ENCODE measurements at regions not wholly inside any gene's neighbourhood (a gene's known extent, or its start where the extent isn't known, plus 50 kb on each side); places are given as distances from the start of the nearest gene placed in this dataset.

- H3K9me3 ChIP-seq (ENCODE audit: insufficient read depth, low read depth, low read length), result no peaks in the 10 kb centered on the region
- no peak overlapping the region for H3K14ac ChIP-seq (ENCODE audit: low read length)
- no peak overlapping the region for H4K8ac ChIP-seq (ENCODE audit: low read depth, low read length)
- H3K36me3 ChIP-seq (ENCODE audit: control insufficient read depth in 1 of 2, insufficient read depth in 2 of 2, low read length in 2 of 2), result no peaks in the 10 kb centered on the region
- peak overlapping the region; percentile 28 for H3K27ac ChIP-seq (ENCODE audit: low read depth, low read length)
- H3K18ac ChIP-seq (ENCODE audit: low read length), result no peak overlapping the region
- peaks cover 6 to 11% of the 10 kb centered on the region in 2 experiments for H3K4me1 ChIP-seq (ENCODE audit: control insufficient read depth in 1 of 2, insufficient read depth in 2 of 2, low read length in 2 of 2)
- no peaks in the 10 kb centered on the region for H3K79me2 ChIP-seq (ENCODE audit: control insufficient read depth, insufficient read depth, low read length, poor library complexity)
- no peak overlapping the region for H2BK120ac ChIP-seq (ENCODE audit: insufficient read depth, low read length, poor library complexity)
- H3K4ac ChIP-seq (ENCODE audit: low read depth, low read length), result no peak overlapping the region
- H3K4me3 ChIP-seq (ENCODE audit: low read depth, low read length), result no peak overlapping the region
- no peak overlapping the region for H4K12ac ChIP-seq (ENCODE audit: low read depth, low read length)
- no peak overlapping the region for H2BK5ac ChIP-seq (ENCODE audit: low read depth, low read length, poor library complexity)
- no peak overlapping the region for H2AFZ ChIP-seq (ENCODE audit: insufficient read depth, low read length, poor library complexity)
- no peak overlapping the region for H4K91ac ChIP-seq (ENCODE audit: low read depth, low read length)
- peak overlapping the region; percentile 45 for H2BK12ac ChIP-seq (ENCODE audit: low read length)
- H3K4me2 ChIP-seq (ENCODE audit: low read length), result no peak overlapping the region
- no peak overlapping the region for H2AK5ac ChIP-seq (ENCODE audit: low read length)
- no peaks in the 10 kb centered on the region for H3K27me3 ChIP-seq (ENCODE audit: insufficient read depth, low read length)
- no CpG with 5 or more reads among the region's 6 CpGs for WGBS (ENCODE audit: extremely low coverage, insufficient coverage, insufficient read length)
- H3K79me1 ChIP-seq (ENCODE audit: low read length), result peaks cover 10% of the 10 kb centered on the region
- peak; percentile 40 to 76 for DNase-seq
- no peak overlapping the region for H3K23ac ChIP-seq (ENCODE audit: low read length)
- H3K9ac ChIP-seq (ENCODE audit: low read length), result no peak overlapping the region
Observed at GRCh38 chr10:44703241-44704155, 207.6 kb upstream of the TMEM72 start.

- WGBS (ENCODE audit: extremely low coverage, insufficient coverage, insufficient read length), result no CpG with 5 or more reads among the region's 1 CpG
- H3K79me2 ChIP-seq (ENCODE audit: control insufficient read depth, insufficient read depth, low read length, poor library complexity), result no peaks in the 10 kb centered on the region
- no peak overlapping the region for H2BK5ac ChIP-seq (ENCODE audit: low read depth, low read length, poor library complexity)
- peaks cover 10% of the 10 kb centered on the region for H3K79me1 ChIP-seq (ENCODE audit: low read length)
- H2AK5ac ChIP-seq (ENCODE audit: low read length), result no peak overlapping the region
- H3K18ac ChIP-seq (ENCODE audit: low read length), result no peak overlapping the region
- no peak overlapping the region for H3K4ac ChIP-seq (ENCODE audit: low read depth, low read length)
- no peak overlapping the region for H4K8ac ChIP-seq (ENCODE audit: low read depth, low read length)
- DNase-seq, result no peak
- no peak overlapping the region for H2BK120ac ChIP-seq (ENCODE audit: insufficient read depth, low read length, poor library complexity)
- H3K23ac ChIP-seq (ENCODE audit: low read length), result no peak overlapping the region
- H3K4me2 ChIP-seq (ENCODE audit: low read length), result no peak overlapping the region
- H4K91ac ChIP-seq (ENCODE audit: low read depth, low read length), result no peak overlapping the region
- H3K4me1 ChIP-seq (ENCODE audit: control insufficient read depth in 1 of 2, insufficient read depth in 2 of 2, low read length in 2 of 2), result peaks cover 6 to 11% of the 10 kb centered on the region in 2 experiments
- no peak overlapping the region for H2AFZ ChIP-seq (ENCODE audit: insufficient read depth, low read length, poor library complexity)
- no peak overlapping the region for H3K9ac ChIP-seq (ENCODE audit: low read length)
- H3K14ac ChIP-seq (ENCODE audit: low read length), result no peak overlapping the region
- no peaks in the 10 kb centered on the region for H3K9me3 ChIP-seq (ENCODE audit: insufficient read depth, low read depth, low read length)
- no peak overlapping the region for H4K12ac ChIP-seq (ENCODE audit: low read depth, low read length)
- no peaks in the 10 kb centered on the region for H3K36me3 ChIP-seq (ENCODE audit: control insufficient read depth in 1 of 2, insufficient read depth in 2 of 2, low read length in 2 of 2)
- H3K4me3 ChIP-seq (ENCODE audit: low read depth, low read length), result no peak overlapping the region
- H3K27ac ChIP-seq (ENCODE audit: low read depth, low read length), result no peak overlapping the region
- H2BK12ac ChIP-seq (ENCODE audit: low read length), result peak overlapping the region; percentile 52
- H3K27me3 ChIP-seq (ENCODE audit: insufficient read depth, low read length), result no peaks in the 10 kb centered on the region
Observed at GRCh38 chr10:44704616-44705015, 206.5 kb upstream of the TMEM72 start.

- Histone ChIP-seq H3K18ac (ENCODE audit: low read length) (no peak overlapping the region), H3K4me1 (ENCODE audit: control insufficient read depth in 1 of 2, insufficient read depth in 2 of 2, low read length in 2 of 2) (peaks cover 6 to 11% of the 10 kb centered on the region in 2 experiments), H2BK5ac (ENCODE audit: low read depth, low read length, poor library complexity) (no peak overlapping the region), H3K14ac (ENCODE audit: low read length) (no peak overlapping the region), H3K9ac (ENCODE audit: low read length) (no peak overlapping the region), H2AFZ (ENCODE audit: insufficient read depth, low read length, poor library complexity) (no peak overlapping the region), H3K4me3 (ENCODE audit: low read depth, low read length) (no peak overlapping the region), H2BK120ac (ENCODE audit: insufficient read depth, low read length, poor library complexity) (no peak overlapping the region), H4K12ac (ENCODE audit: low read depth, low read length) (no peak overlapping the region), H3K79me2 (ENCODE audit: control insufficient read depth, insufficient read depth, low read length, poor library complexity) (no peaks in the 10 kb centered on the region), H3K4ac (ENCODE audit: low read depth, low read length) (no peak overlapping the region), H3K23ac (ENCODE audit: low read length) (no peak overlapping the region), H2BK12ac (ENCODE audit: low read length) (peak overlapping the region; percentile 16), H3K36me3 (ENCODE audit: control insufficient read depth in 1 of 2, insufficient read depth in 2 of 2, low read length in 2 of 2) (no peaks in the 10 kb centered on the region), H3K4me2 (ENCODE audit: low read length) (no peak overlapping the region), H4K8ac (ENCODE audit: low read depth, low read length) (no peak overlapping the region), H3K27me3 (ENCODE audit: insufficient read depth, low read length) (no peaks in the 10 kb centered on the region), H4K91ac (ENCODE audit: low read depth, low read length) (peak overlapping the region; percentile 23), H3K27ac (ENCODE audit: low read depth, low read length) (no peak overlapping the region), H3K79me1 (ENCODE audit: low read length) (peaks cover 10% of the 10 kb centered on the region), H3K9me3 (ENCODE audit: insufficient read depth, low read depth, low read length) (no peaks in the 10 kb centered on the region), H2AK5ac (ENCODE audit: low read length) (no peak overlapping the region)
- peak; percentile 25 to 55 for DNase-seq
Observed at GRCh38 chr10:44706745-44707144, 204.4 kb upstream of the TMEM72 start.

- Histone ChIP-seq H4K91ac (ENCODE audit: low read depth, low read length) (no peak overlapping the region), H3K36me3 (ENCODE audit: control insufficient read depth in 1 of 2, insufficient read depth in 2 of 2, low read length in 2 of 2) (no peaks in the 10 kb centered on the region), H2AFZ (ENCODE audit: insufficient read depth, low read length, poor library complexity) (no peak overlapping the region), H3K9me3 (ENCODE audit: insufficient read depth, low read depth, low read length) (no peaks in the 10 kb centered on the region), H3K79me2 (ENCODE audit: control insufficient read depth, insufficient read depth, low read length, poor library complexity) (no peaks in the 10 kb centered on the region), H3K4me2 (ENCODE audit: low read length) (no peak overlapping the region), H3K23ac (ENCODE audit: low read length) (no peak overlapping the region), H3K9ac (ENCODE audit: low read length) (no peak overlapping the region), H3K4ac (ENCODE audit: low read depth, low read length) (no peak overlapping the region), H3K14ac (ENCODE audit: low read length) (no peak overlapping the region), H3K79me1 (ENCODE audit: low read length) (no peaks in the 10 kb centered on the region), H4K8ac (ENCODE audit: low read depth, low read length) (no peak overlapping the region), H4K12ac (ENCODE audit: low read depth, low read length) (no peak overlapping the region), H2BK12ac (ENCODE audit: low read length) (no peak overlapping the region), H3K27me3 (ENCODE audit: insufficient read depth, low read length) (no peaks in the 10 kb centered on the region), H2BK120ac (ENCODE audit: insufficient read depth, low read length, poor library complexity) (no peak overlapping the region), H2AK5ac (ENCODE audit: low read length) (no peak overlapping the region), H3K4me1 (ENCODE audit: control insufficient read depth in 1 of 2, insufficient read depth in 2 of 2, low read length in 2 of 2) (peaks cover 0 to 12% of the 10 kb centered on the region in 2 experiments), H3K18ac (ENCODE audit: low read length) (no peak overlapping the region), H3K27ac (ENCODE audit: low read depth, low read length) (no peak overlapping the region), H2BK5ac (ENCODE audit: low read depth, low read length, poor library complexity) (no peak overlapping the region), H3K4me3 (ENCODE audit: low read depth, low read length) (no peak overlapping the region)
- DNase-seq, result no peak
- no CpG with 5 or more reads among the region's 4 CpGs for WGBS (ENCODE audit: extremely low coverage, insufficient coverage, insufficient read length)
Observed at GRCh38 chr10:44713307-44713706, 197.8 kb upstream of the TMEM72 start.

Measured in trophoblast cell (in vitro differentiated cells and primary cell).